ENCODE measurements at regions not wholly inside any gene's neighbourhood (a gene's known extent, or its start where the extent isn't known, plus 50 kb on each side); places are given as distances from the start of the nearest gene placed in this dataset.

- TF ChIP-seq POLR2A (IDR thresholded peaks at IDR 0.05; ENCODE audit: low read depth, low read length) (no peak), SPI1 (IDR thresholded peaks at IDR 0.05; ENCODE audit: low read depth, low read length) (no peak)
These were observed 463.1 kb downstream of the SHQ1 start for GRCh38 chr3:72385167-72385566.

Measured in GM12891 (cell line).